Peyer's patch (tissue), 4 donors: ENCODE measurements at regions not wholly inside any gene's neighbourhood (a gene's known extent, or its start where the extent isn't known, plus 50 kb on each side); places are given as distances from the start of the nearest gene placed in this dataset.

ENCODE experiments used
- DNase-seq, 3 donors: peaks; one replicate each; pipeline ENCODE4 v3.0.0-alpha.2; 2017 to 2019
- H3K27ac ChIP-seq, 4 donors: fragments of 200-600 bp; sonication (generic); one replicate each; pipeline ENCODE4 v1.5.1; 2016 to 2019
- H3K27me3 ChIP-seq, 2 donors: fragments of 200-600 bp; sonication (generic); one replicate each; pipeline ENCODE4 v1.5.1; 2019
- H3K36me3 ChIP-seq, 3 donors: fragments of 200-600 bp; sonication (generic); one replicate each; pipeline ENCODE4 v1.5.1; 2016 to 2019
- H3K4me1 ChIP-seq, 4 donors: fragments of 200-600 bp; sonication (generic); one replicate each; pipeline ENCODE4 v1.5.1; 2016 to 2019
- H3K4me3 ChIP-seq, 4 donors: fragments of 200-600 bp; sonication (generic); 1 replicate in 3 of 4; 2 replicates in 1 of 4; pipeline ENCODE4 v1.5.1; 2016 to 2019; ENCODE audit warnings: mild to moderate bottlenecking in 1 of 4
- H3K9me3 ChIP-seq, 4 donors: fragments of 200-600 bp; sonication (generic); one replicate each; pipeline ENCODE4 v1.5.1; 2016 to 2019; ENCODE audit warnings: mild to moderate bottlenecking in 1 of 4
- CTCF ChIP-seq, 6 experiments: fragments of 450-650 bp in 4 of 6; fragments of 200-600 bp in 2 of 6; sonication (generic) in 1 of 6; IDR thresholded peaks; one replicate each; pipeline ENCODE4 v1.5.1; 2017 to 2019; ENCODE audit warnings: antibody characterized with exemption in 6 of 6, mild to moderate bottlenecking in 3 of 6, moderate library complexity in 1 of 6
- POLR2A ChIP-seq, 2 donors: fragments of 450-650 bp; IDR thresholded peaks; one replicate each; pipeline ENCODE4 v1.5.1; 2017; ENCODE audit warnings: antibody characterized with exemption in 2 of 2, mild to moderate bottlenecking in 2 of 2, moderate library complexity in 2 of 2

- Histone ChIP-seq H3K4me3 (no peak overlapping the region), H3K36me3 (no peaks in the 10 kb centered on the region), H3K9me3 (no peaks in the 10 kb centered on the region), H3K4me1 (no peaks in the 10 kb centered on the region), H3K27ac (no peak overlapping the region), H3K27me3 (no peaks in the 10 kb centered on the region)
- no peak for DNase-seq
- no peak for TF ChIP-seq CTCF (IDR thresholded peaks at IDR 0.05)
- no peak for TF ChIP-seq POLR2A (IDR thresholded peaks at IDR 0.05)
Measured at GRCh38 chr16:54718376-54718775, 212.3 kb upstream of the IRX5 start.

GRCh38 chr16:54715011-54715410, 215.7 kb upstream of the IRX5 start:
- Histone ChIP-seq H3K27ac (no peak overlapping the region), H3K27me3 (no peaks in the 10 kb centered on the region), H3K4me1 (no peaks in the 10 kb centered on the region), H3K4me3 (no peak overlapping the region), H3K9me3 (no peaks in the 10 kb centered on the region), H3K36me3 (no peaks in the 10 kb centered on the region)
- DNase-seq: no peak
- TF ChIP-seq POLR2A (IDR thresholded peaks at IDR 0.05): no peak
- TF ChIP-seq CTCF (IDR thresholded peaks at IDR 0.05): no peak

- H3K36me3 ChIP-seq: no peaks in the 10 kb centered on the region
- no peak overlapping the region for H3K4me3 ChIP-seq
- TF ChIP-seq CTCF (IDR thresholded peaks at IDR 0.05) (no peak), POLR2A (IDR thresholded peaks at IDR 0.05) (no peak)
- H3K27me3 ChIP-seq: no peaks in the 10 kb centered on the region
- no peaks in the 10 kb centered on the region for H3K9me3 ChIP-seq
- H3K27ac ChIP-seq: no peak overlapping the region
- no peak for DNase-seq
- H3K4me1 ChIP-seq: no peaks in the 10 kb centered on the region
Measured at GRCh38 chr16:54712866-54713265, 217.8 kb upstream of the IRX5 start.

- no peaks in the 10 kb centered on the region for H3K36me3 ChIP-seq
- no peaks in the 10 kb centered on the region for H3K4me1 ChIP-seq
- TF ChIP-seq POLR2A (IDR thresholded peaks at IDR 0.05): no peak
- no peak for TF ChIP-seq CTCF (IDR thresholded peaks at IDR 0.05)
- no peak for DNase-seq
- no peak overlapping the region for H3K27ac ChIP-seq
- no peak overlapping the region for H3K4me3 ChIP-seq
- H3K27me3 ChIP-seq: no peaks in the 10 kb centered on the region
- H3K9me3 ChIP-seq: no peaks in the 10 kb centered on the region
Measured at GRCh38 chr16:54707813-54708212, 222.9 kb upstream of the IRX5 start.

- TF ChIP-seq CTCF (IDR thresholded peaks at IDR 0.05): no peak
- TF ChIP-seq POLR2A (IDR thresholded peaks at IDR 0.05): no peak
- no peaks in the 10 kb centered on the region for H3K9me3 ChIP-seq
Measured at GRCh38 chr16:54706406-54706805, 224.3 kb upstream of the IRX5 start.

GRCh38 chr16:54703339-54703738, 227.3 kb upstream of the IRX5 start:
- TF ChIP-seq CTCF (IDR thresholded peaks at IDR 0.05) (no peak), POLR2A (IDR thresholded peaks at IDR 0.05) (no peak)
- H3K27me3 ChIP-seq: no peaks in the 10 kb centered on the region

More at GRCh38 chr16:54706406-54706805, 224.3 kb upstream of the IRX5 start:
- Histone ChIP-seq H3K4me1 (no peaks in the 10 kb centered on the region), H3K4me3 (no peak overlapping the region), H3K27me3 (no peaks in the 10 kb centered on the region), H3K27ac (no peak overlapping the region), H3K36me3 (no peaks in the 10 kb centered on the region)
- DNase-seq: no peak

More at GRCh38 chr16:54703339-54703738, 227.3 kb upstream of the IRX5 start:
- Histone ChIP-seq H3K27ac (no peak overlapping the region), H3K36me3 (no peaks in the 10 kb centered on the region), H3K4me1 (no peaks in the 10 kb centered on the region), H3K4me3 (no peak overlapping the region), H3K9me3 (no peaks in the 10 kb centered on the region)
- DNase-seq: no peak
